VCaP (cell line): ENCODE measurements at regions not wholly inside any gene's neighbourhood (a gene's known extent, or its start where the extent isn't known, plus 50 kb on each side); places are given as distances from the start of the nearest gene placed in this dataset.

Source experiments
- H3K27ac ChIP-seq: fragments of 450-650 bp; 2 replicates; pipeline ENCODE4 v1.5.1; 2017
- TF ChIP-seq, protein P1 (sequence below): fragments of 450-650 bp; conservative IDR thresholded peaks from 2 replicates; pipeline ENCODE4 v1.5.1; 2017; ENCODE audit warnings: mild to moderate bottlenecking, moderate library complexity

- TF ChIP-seq, protein P1, sequence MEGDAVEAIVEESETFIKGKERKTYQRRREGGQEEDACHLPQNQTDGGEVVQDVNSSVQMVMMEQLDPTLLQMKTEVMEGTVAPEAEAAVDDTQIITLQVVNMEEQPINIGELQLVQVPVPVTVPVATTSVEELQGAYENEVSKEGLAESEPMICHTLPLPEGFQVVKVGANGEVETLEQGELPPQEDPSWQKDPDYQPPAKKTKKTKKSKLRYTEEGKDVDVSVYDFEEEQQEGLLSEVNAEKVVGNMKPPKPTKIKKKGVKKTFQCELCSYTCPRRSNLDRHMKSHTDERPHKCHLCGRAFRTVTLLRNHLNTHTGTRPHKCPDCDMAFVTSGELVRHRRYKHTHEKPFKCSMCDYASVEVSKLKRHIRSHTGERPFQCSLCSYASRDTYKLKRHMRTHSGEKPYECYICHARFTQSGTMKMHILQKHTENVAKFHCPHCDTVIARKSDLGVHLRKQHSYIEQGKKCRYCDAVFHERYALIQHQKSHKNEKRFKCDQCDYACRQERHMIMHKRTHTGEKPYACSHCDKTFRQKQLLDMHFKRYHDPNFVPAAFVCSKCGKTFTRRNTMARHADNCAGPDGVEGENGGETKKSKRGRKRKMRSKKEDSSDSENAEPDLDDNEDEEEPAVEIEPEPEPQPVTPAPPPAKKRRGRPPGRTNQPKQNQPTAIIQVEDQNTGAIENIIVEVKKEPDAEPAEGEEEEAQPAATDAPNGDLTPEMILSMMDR: no peak
- H3K27ac ChIP-seq: no peak overlapping the region
Observed at GRCh38 chr10:121216721-121217181, 365.6 kb downstream of the WDR11 start.

GRCh38 chr10:121217331-121217730, 366.2 kb downstream of the WDR11 start:
- TF ChIP-seq, protein P1: no peak
- no peak overlapping the region for H3K27ac ChIP-seq

- TF ChIP-seq, protein P1: no peak
- no peak overlapping the region for H3K27ac ChIP-seq
Observed at GRCh38 chr10:121221072-121221471, 369.9 kb downstream of the WDR11 start.

- TF ChIP-seq, protein P1: no peak
- H3K27ac ChIP-seq: no peak overlapping the region
Observed at GRCh38 chr10:121221991-121222390, 370.8 kb downstream of the WDR11 start.

GRCh38 chr10:121222842-121223241, 371.7 kb downstream of the WDR11 start:
- no peak overlapping the region for H3K27ac ChIP-seq
- TF ChIP-seq, protein P1: no peak

DNA sequence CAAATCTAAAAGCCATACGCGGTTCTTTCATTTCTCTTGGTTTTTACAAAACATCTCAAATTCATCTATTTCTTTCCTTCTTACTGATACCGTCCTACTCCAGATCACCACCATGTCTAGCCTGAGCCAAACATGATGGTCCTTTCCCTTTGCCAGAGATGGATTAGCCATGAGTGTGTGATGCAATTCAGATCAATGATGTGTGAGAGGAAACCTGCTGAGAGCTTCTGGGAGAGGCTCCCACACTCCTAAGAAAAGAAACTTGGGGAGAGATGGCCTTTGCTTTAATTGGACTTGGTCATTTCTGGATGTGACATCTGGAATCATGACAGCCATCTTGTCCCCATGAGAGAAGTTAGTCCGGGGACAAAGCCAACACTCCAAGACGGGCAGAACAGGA, 367.2 kb downstream of the FGFR2 start:
- TF ChIP-seq, protein P1: no peak
- no peak overlapping the region for H3K27ac ChIP-seq

DNA sequence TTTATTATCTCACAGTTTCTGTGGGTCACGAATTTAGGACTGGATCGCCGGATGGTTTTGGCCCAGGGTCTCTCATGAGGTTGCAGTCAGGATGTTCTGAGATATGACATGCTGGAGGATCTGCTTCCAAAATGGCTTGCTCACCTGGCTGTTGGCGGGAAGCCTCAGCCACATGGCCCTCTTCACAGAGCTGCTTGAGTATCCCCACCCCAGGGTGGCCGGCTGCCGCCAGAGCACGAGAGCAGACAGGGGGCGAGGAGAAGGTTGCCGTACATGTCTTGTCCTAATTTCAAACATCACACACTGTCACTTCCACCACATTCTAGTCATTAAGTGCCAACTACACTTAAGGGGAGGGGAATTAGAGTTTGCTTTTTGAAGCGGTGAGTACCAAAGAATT, 365.8 kb downstream of the FGFR2 start:
- TF ChIP-seq, protein P1: no peak
- H3K27ac ChIP-seq: no peak overlapping the region
